Gastrocnemius medialis (tissue), 4 donors: ENCODE measurements at regions not wholly inside any gene's neighbourhood (a gene's known extent, or its start where the extent isn't known, plus 50 kb on each side); places are given as distances from the start of the nearest gene placed in this dataset.

ENCODE experiments used
- CTCF ChIP-seq, 5 experiments: fragments of 450-650 bp in 3 of 5; fragments of 200-600 bp in 2 of 5; sonication (generic) in 2 of 5; IDR thresholded peaks in 4 of 5; conservative IDR thresholded peaks in 1 of 5; 1 replicate in 4 of 5; 2 replicates in 1 of 5; pipeline ENCODE4 v1.5.1; 2016 to 2019; ENCODE audit warnings: antibody characterized with exemption in 5 of 5, mild to moderate bottlenecking in 3 of 5, moderate library complexity in 3 of 5
- POLR2A ChIP-seq, 2 donors: fragments of 450-650 bp; IDR thresholded peaks; one replicate each; pipeline ENCODE4 v1.6.1; 2017; ENCODE audit warnings: antibody characterized with exemption in 2 of 2, mild to moderate bottlenecking in 2 of 2, moderate library complexity in 2 of 2

GRCh38 chr5:4097199-4097598 lies 501.6 kb downstream of the IRX1 start:
- TF ChIP-seq POLR2A (IDR thresholded peaks at IDR 0.05) (no peak), CTCF (IDR thresholded peaks at IDR 0.05 in 4 of 5, conservative IDR thresholded peaks at IDR 0.05 in 1 of 5) (no peak)
